ENCODE measurements at regions not wholly inside any gene's neighbourhood (a gene's known extent, or its start where the extent isn't known, plus 50 kb on each side); places are given as distances from the start of the nearest gene placed in this dataset.

- Histone ChIP-seq H3K79me1 (ENCODE audit: insufficient read depth, low read depth, low read length, poor library complexity, severe bottlenecking) (no peaks in the 10 kb centered on the region), H2AFZ (ENCODE audit: low read length) (no peak overlapping the region), H2AK5ac (ENCODE audit: insufficient read length, low read length) (no peak overlapping the region), H4K8ac (replicated peaks; ENCODE audit: insufficient read length, low read depth, low read length) (no peak overlapping the region), H3K4ac (ENCODE audit: low read depth, low read length) (no peak overlapping the region), H3K79me2 (ENCODE audit: insufficient read depth, low read length) (no peaks in the 10 kb centered on the region), H2BK15ac (ENCODE audit: low read depth, low read length) (no peak overlapping the region), H3K27me3 (ENCODE audit: insufficient read depth, low read length) (no peaks in the 10 kb centered on the region), H3K9me3 (ENCODE audit: control insufficient read depth, low read depth, low read length) (no peaks in the 10 kb centered on the region), H4K20me1 (ENCODE audit: control insufficient read depth, insufficient read depth, insufficient read length) (no peaks in the 10 kb centered on the region), H4K5ac (ENCODE audit: insufficient read length, low read depth, low read length) (no peak overlapping the region), H3K56ac (ENCODE audit: insufficient read length, low read depth, low read length) (no peak overlapping the region), H3K27ac (ENCODE audit: insufficient read length, low read depth, low read length) (no peak overlapping the region), H3K4me2 (ENCODE audit: insufficient read depth, insufficient read length, low read length) (no peak overlapping the region), H3T11ph (ENCODE audit: low read length) (no peak overlapping the region), H3K18ac (ENCODE audit: insufficient read length, low read depth, low read length) (no peak overlapping the region), H3K23ac (ENCODE audit: insufficient read length, low read depth, low read length) (no peak overlapping the region), H2BK120ac (ENCODE audit: low read depth, low read length, poor library complexity, severe bottlenecking) (no peak overlapping the region), H2BK12ac (ENCODE audit: insufficient read length, low read depth, low read length) (no peak overlapping the region), H2BK5ac (ENCODE audit: insufficient read length, low read length) (no peak overlapping the region), H3K4me1 (ENCODE audit: insufficient read depth, low read length) (no peaks in the 10 kb centered on the region), H3K23me2 (ENCODE audit: insufficient read length, low read depth, low read length, poor library complexity, severe bottlenecking) (no peaks in the 10 kb centered on the region), H4K91ac (ENCODE audit: insufficient read length, low read depth, low read length) (no peak overlapping the region), H3K14ac (ENCODE audit: insufficient read depth, low read length) (no peak overlapping the region), H2BK20ac (ENCODE audit: low read depth, low read length, poor library complexity, severe bottlenecking) (no peak overlapping the region), H3K9ac (ENCODE audit: extremely low read depth, insufficient read length, low read length) (no peak overlapping the region)
- Mint-ChIP-seq H3K4me1 (peaks cover 0 to 6% of the 10 kb centered on the region in 2 experiments; a peak in 1 of 4 replicates), H3K36me3 (ENCODE audit: insufficient read depth in 1 of 3, low read depth in 3 of 3) (no peaks in the 10 kb centered on the region), H3K4me3 (no peak overlapping the region), H3K27ac (no peak overlapping the region), H3K9me3 (no peaks in the 10 kb centered on the region), H3K27me3 (ENCODE audit: low read depth) (no peaks in the 10 kb centered on the region)
- WGBS (ENCODE audit: extremely low coverage, insufficient read length, low lambda C conversion rate), result no CpG with 5 or more reads among the region's 1 CpG
- TF ChIP-seq, protein P1, sequence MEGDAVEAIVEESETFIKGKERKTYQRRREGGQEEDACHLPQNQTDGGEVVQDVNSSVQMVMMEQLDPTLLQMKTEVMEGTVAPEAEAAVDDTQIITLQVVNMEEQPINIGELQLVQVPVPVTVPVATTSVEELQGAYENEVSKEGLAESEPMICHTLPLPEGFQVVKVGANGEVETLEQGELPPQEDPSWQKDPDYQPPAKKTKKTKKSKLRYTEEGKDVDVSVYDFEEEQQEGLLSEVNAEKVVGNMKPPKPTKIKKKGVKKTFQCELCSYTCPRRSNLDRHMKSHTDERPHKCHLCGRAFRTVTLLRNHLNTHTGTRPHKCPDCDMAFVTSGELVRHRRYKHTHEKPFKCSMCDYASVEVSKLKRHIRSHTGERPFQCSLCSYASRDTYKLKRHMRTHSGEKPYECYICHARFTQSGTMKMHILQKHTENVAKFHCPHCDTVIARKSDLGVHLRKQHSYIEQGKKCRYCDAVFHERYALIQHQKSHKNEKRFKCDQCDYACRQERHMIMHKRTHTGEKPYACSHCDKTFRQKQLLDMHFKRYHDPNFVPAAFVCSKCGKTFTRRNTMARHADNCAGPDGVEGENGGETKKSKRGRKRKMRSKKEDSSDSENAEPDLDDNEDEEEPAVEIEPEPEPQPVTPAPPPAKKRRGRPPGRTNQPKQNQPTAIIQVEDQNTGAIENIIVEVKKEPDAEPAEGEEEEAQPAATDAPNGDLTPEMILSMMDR (conservative IDR thresholded peaks at IDR 0.05), result no peak
- DNase-seq, result no peak
These were observed 829.9 kb upstream of the PRMT6 start for GRCh38 chr1:106226550-106226949.

Measured in H9 (cell line).